ENCODE measurements at regions not wholly inside any gene's neighbourhood (a gene's known extent, or its start where the extent isn't known, plus 50 kb on each side); places are given as distances from the start of the nearest gene placed in this dataset.

GRCh38 chr11:116263019-116263418, 509.8 kb downstream of the BUD13 start:
- Mint-ChIP-seq H3K27ac (peak overlapping the region; percentile 95), H3K4me1 (peaks cover 52% of the 10 kb centered on the region), H3K27me3 (ENCODE audit: insufficient read depth, low read depth) (peaks cover 12% of the 10 kb centered on the region), H3K9me3 (no peaks in the 10 kb centered on the region), H3K4me3 (peak overlapping the region; percentile 44), H3K36me3 (no peaks in the 10 kb centered on the region)
- no peaks in the 10 kb centered on the region for H3K27me3 ChIP-seq
- H3K4me3 ChIP-seq, result no peak overlapping the region
- H3K9ac ChIP-seq, result no peak overlapping the region
- peak overlapping the region; percentile 53 for H2AFZ ChIP-seq (replicated peaks)
- no peak overlapping the region for H3K27ac ChIP-seq
- no peaks in the 10 kb centered on the region for H3K36me3 ChIP-seq
- no peaks in the 10 kb centered on the region for H3K9me3 ChIP-seq (ENCODE audit: low read depth)
- peaks cover 22% of the 10 kb centered on the region for H3K4me1 ChIP-seq
- H3K4me2 ChIP-seq, result peak overlapping the region; percentile 61
- no peak for DNase-seq (ENCODE audit: low spot score)
- H3F3A ChIP-seq (ENCODE audit: low read depth), result peaks cover 17% of the 10 kb centered on the region
- TF ChIP-seq CTCF (IDR thresholded peaks at IDR 0.05), result no peak
- no peak for TF ChIP-seq EZH2 (IDR thresholded peaks at IDR 0.05)
- no peak for TF ChIP-seq EZH2phosphoT487 (IDR thresholded peaks at IDR 0.05)
- no peaks in the 10 kb centered on the region for H4K20me1 ChIP-seq (ENCODE audit: low read depth)
- no peaks in the 10 kb centered on the region for H3K79me2 ChIP-seq (ENCODE audit: low read depth)

GRCh38 chr11:116262370-116262769, 510.4 kb downstream of the BUD13 start:
- no peaks in the 10 kb centered on the region for H3K36me3 ChIP-seq
- H3K4me3 Mint-ChIP-seq, result no peak overlapping the region
- no peak overlapping the region for H2AFZ ChIP-seq (replicated peaks)
- TF ChIP-seq EZH2 (IDR thresholded peaks at IDR 0.05) (no peak), CTCF (IDR thresholded peaks at IDR 0.05) (no peak), EZH2phosphoT487 (IDR thresholded peaks at IDR 0.05) (no peak)
- H3K4me2 ChIP-seq, result no peak overlapping the region
- no peaks in the 10 kb centered on the region for H4K20me1 ChIP-seq (ENCODE audit: low read depth)
- no peaks in the 10 kb centered on the region for H3K36me3 Mint-ChIP-seq
- H3K9me3 ChIP-seq (ENCODE audit: low read depth), result no peaks in the 10 kb centered on the region
- peak overlapping the region; percentile 18 for H3K27ac Mint-ChIP-seq
- H3K4me1 Mint-ChIP-seq, result peaks cover 52% of the 10 kb centered on the region
- peaks cover 12% of the 10 kb centered on the region for H3K27me3 Mint-ChIP-seq (ENCODE audit: insufficient read depth, low read depth)
- peaks cover 22% of the 10 kb centered on the region for H3K4me1 ChIP-seq
- H3K79me2 ChIP-seq (ENCODE audit: low read depth), result no peaks in the 10 kb centered on the region
- H3F3A ChIP-seq (ENCODE audit: low read depth), result peaks cover 17% of the 10 kb centered on the region
- no peak overlapping the region for H3K4me3 ChIP-seq
- H3K27me3 ChIP-seq, result no peaks in the 10 kb centered on the region
- no peak overlapping the region for H3K9ac ChIP-seq
- no peaks in the 10 kb centered on the region for H3K9me3 Mint-ChIP-seq
- DNase-seq (ENCODE audit: low spot score), result no peak
- no peak overlapping the region for H3K27ac ChIP-seq

DNA sequence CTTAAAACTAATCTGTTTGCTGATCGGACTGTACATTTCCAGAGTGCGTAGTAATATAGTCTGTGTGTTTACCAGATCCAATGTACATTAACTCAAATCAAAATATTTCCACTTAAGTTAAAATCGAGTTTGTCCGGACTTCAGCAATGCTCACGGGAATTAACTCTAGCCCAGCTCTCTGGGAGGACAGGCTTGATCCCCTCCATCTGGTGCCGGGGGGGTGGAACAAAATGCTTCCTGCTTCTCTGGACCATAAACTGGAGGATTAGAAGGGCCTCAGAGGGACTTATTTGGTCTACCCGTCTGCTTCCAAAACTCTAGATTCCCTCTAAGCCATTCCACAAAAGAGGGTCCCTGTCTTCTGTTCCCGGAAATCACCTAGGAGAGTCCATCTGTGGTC, 511.2 kb downstream of the BUD13 start:
- Mint-ChIP-seq H3K9me3 (no peaks in the 10 kb centered on the region), H3K36me3 (no peaks in the 10 kb centered on the region), H3K4me1 (peaks cover 51% of the 10 kb centered on the region), H3K27ac (peak overlapping the region; percentile 35), H3K4me3 (no peak overlapping the region), H3K27me3 (ENCODE audit: insufficient read depth, low read depth) (peaks cover 10% of the 10 kb centered on the region)
- Histone ChIP-seq H3K36me3 (no peaks in the 10 kb centered on the region), H3K27ac (no peak overlapping the region), H4K20me1 (ENCODE audit: low read depth) (no peaks in the 10 kb centered on the region), H3K4me3 (no peak overlapping the region), H3K27me3 (no peaks in the 10 kb centered on the region), H3K79me2 (ENCODE audit: low read depth) (no peaks in the 10 kb centered on the region), H2AFZ (replicated peaks) (no peak overlapping the region), H3K4me2 (no peak overlapping the region), H3K9ac (no peak overlapping the region), H3F3A (ENCODE audit: low read depth) (peaks cover 16% of the 10 kb centered on the region), H3K9me3 (ENCODE audit: low read depth) (no peaks in the 10 kb centered on the region), H3K4me1 (peaks cover 21% of the 10 kb centered on the region)
- no peak for TF ChIP-seq CTCF (IDR thresholded peaks at IDR 0.05)
- no peak for TF ChIP-seq EZH2phosphoT487 (IDR thresholded peaks at IDR 0.05)
- TF ChIP-seq EZH2 (IDR thresholded peaks at IDR 0.05), result no peak
- DNase-seq (ENCODE audit: low spot score), result no peak
